Fibroblast of villous mesenchyme (primary cell): ENCODE measurements at regions not wholly inside any gene's neighbourhood (a gene's known extent, or its start where the extent isn't known, plus 50 kb on each side); places are given as distances from the start of the nearest gene placed in this dataset.
A peak's percentile ranks its signal among the peaks of the same experiment; 100 is the strongest.

Experiments used
- DNase-seq: peaks from one replicate; pipeline ENCODE4 v3.0.0-alpha.2; 2010; ENCODE audit warnings: low read depth
- H3K4me3 ChIP-seq: 2 replicates; pipeline ENCODE4 v1.5.1; 2011; ENCODE audit warnings: low read depth, mild to moderate bottlenecking, low read length
- TF ChIP-seq, protein P1 (sequence below): IDR thresholded peaks from 2 replicates; pipeline ENCODE4 v1.5.1; 2012; ENCODE audit warnings: low read depth, mild to moderate bottlenecking, low read length; ENCODE audit not compliant: insufficient read depth

DNA sequence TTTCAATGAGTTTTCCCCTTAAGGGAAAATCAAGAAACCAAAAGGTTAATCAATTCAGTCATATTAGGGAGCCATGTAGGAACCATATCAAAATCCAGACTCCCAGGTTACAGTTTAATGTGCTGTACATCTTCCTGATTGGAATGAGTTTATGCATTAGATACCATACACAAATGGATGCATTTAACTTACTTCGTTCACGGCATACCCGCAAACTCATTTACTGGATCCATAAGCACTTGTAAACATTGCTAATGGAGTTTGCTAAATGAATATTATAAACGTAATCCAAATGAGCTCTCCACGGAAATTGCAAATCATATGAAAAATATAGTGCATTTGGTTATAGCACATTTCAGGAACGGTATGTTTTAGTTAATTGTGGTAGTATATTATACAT lies 228.9 kb upstream of the G2E3 start:
- no peak overlapping the region for H3K4me3 ChIP-seq
- DNase-seq, result no peak
- TF ChIP-seq, protein P1, sequence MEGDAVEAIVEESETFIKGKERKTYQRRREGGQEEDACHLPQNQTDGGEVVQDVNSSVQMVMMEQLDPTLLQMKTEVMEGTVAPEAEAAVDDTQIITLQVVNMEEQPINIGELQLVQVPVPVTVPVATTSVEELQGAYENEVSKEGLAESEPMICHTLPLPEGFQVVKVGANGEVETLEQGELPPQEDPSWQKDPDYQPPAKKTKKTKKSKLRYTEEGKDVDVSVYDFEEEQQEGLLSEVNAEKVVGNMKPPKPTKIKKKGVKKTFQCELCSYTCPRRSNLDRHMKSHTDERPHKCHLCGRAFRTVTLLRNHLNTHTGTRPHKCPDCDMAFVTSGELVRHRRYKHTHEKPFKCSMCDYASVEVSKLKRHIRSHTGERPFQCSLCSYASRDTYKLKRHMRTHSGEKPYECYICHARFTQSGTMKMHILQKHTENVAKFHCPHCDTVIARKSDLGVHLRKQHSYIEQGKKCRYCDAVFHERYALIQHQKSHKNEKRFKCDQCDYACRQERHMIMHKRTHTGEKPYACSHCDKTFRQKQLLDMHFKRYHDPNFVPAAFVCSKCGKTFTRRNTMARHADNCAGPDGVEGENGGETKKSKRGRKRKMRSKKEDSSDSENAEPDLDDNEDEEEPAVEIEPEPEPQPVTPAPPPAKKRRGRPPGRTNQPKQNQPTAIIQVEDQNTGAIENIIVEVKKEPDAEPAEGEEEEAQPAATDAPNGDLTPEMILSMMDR, result no peak

DNA sequence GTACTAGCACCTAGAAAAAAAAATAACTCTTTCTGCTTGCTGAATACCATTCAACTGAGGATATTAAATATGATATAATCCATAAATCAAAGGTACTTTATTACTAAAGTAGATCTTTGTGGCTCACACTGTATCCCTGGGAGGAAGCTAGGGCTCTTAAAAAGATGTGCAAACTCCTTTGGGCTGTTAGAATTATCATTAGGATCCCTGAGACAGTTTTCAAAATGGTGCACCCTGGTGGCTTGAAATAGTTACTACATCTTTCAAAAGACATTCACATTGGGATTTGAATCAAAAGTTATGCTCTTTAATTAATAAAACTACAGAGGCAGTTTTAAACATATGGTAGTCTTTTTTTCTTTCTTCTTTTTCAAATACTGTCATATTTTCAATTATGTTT lies 228.5 kb upstream of the G2E3 start:
- TF ChIP-seq, protein P1, result peak; percentile 52
- DNase-seq, result peak; percentile 2
- H3K4me3 ChIP-seq, result no peak overlapping the region

DNA sequence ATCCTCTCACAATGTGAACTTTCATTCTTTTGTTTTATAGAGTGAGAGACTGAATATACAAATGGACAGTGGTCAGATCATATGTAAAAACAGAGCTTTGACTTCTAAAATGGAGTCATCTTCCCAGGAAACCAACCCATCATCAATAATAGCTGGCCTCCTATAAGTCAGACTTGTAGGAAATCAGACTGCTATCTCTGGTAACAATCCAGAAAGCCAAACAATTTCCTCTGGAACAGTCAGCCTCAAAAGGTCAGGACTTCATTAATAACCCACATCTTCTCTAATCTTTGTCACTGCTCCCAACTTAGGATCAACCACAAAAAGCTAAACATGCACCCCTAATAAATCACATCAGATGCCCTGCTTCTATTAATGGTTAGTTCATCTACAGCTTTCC lies 227.9 kb upstream of the G2E3 start:
- TF ChIP-seq, protein P1, result no peak
- no peak for DNase-seq
- H3K4me3 ChIP-seq, result no peak overlapping the region

DNA sequence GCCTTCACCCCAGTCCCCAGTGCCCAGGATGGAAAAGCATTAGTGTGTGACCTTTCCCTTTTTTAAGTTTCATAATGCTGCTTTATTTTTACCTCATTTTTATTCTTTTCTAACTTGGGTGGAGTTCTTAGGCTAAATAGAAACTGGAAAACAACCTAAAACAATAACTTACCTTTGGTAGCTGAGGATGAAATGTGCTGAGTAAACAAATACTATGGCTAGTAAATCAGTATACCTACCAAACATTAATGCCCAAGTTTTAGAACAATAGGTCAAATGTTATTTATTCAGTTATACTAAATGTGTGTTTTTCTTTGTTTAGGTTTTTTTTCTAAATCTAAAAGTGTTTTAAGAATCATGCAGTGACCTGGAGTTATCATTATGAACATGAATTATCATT lies 226.6 kb upstream of the G2E3 start:
- DNase-seq, result no peak
- TF ChIP-seq, protein P1, result no peak
- no peak overlapping the region for H3K4me3 ChIP-seq

DNA sequence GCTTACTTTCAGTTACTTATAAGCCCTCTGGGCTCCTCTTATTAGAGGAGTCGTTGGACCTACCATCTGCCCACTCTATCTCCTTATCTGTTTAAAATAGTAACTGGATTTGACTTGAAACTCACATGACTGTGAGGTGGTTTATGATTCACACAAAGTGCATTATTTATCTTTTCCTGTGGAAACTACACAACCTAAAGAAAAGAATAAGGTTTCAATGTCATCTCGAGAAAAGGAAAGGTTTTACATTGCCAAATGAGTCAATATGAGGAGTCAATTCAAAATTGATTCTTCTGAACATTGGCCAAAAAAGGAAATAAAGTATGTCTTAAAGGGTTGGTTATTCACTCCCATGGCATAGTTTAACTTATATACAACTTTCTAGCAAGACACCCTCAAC lies 225.0 kb upstream of the G2E3 start:
- no peak overlapping the region for H3K4me3 ChIP-seq
- DNase-seq, result peak; percentile 1
- TF ChIP-seq, protein P1, result no peak

DNA sequence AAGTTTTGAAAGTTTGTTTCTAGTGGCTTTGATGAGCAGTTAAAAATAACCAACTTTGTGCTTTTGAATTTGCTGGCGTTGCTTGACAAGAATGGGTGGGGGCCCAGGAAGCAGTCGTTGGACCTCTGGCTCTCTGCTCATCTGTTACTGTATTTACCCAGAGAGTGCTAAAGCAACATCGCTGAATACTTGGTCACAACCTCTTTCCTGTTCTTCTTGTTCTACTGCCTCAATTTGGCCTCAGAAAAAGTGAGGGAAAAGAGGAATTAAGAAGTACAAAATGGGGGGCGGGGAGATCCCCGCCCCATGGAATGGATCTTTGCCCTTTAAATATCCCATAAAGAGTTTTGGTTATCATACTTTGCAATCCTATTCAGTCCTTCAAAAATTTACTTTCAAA lies 221.5 kb upstream of the G2E3 start:
- TF ChIP-seq, protein P1, result no peak
- DNase-seq, result no peak
- H3K4me3 ChIP-seq, result no peak overlapping the region

DNA sequence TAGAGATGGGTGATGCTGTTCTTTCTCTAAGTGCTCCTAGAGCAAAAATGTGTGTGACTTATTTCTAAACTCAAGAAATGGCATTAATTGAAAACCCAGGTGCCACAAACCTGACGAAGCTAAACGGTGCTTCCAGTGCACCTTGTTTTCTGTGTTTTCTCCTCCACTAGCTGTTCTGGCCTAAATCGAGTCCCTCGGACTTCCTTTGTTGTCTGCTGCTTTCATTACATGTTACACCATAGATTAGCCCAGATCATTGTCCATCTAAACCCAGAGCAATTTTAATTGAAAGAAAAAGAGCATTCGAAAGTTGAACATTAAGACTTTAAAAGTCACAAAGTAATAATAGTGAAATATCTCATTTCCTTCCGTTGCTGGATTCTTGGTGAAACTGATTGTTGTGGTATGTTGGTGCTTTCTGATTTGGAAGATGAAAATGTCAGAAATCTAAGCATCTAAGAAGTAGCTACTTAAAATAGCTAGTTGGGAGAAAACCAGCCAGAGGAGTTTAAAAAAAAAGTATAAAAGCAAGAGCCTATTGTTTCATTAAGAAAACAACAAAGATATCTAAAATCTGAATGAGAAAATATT lies 219.6 kb upstream of the G2E3 start:
- no peak for DNase-seq
- TF ChIP-seq, protein P1, result no peak
- no peak overlapping the region for H3K4me3 ChIP-seq
